Ascending aorta (tissue), 2 donors: ENCODE measurements at regions not wholly inside any gene's neighbourhood (a gene's known extent, or its start where the extent isn't known, plus 50 kb on each side); places are given as distances from the start of the nearest gene placed in this dataset.

ENCODE experiments used
- DNase-seq, 2 donors: peaks; one replicate each; pipeline ENCODE4 v3.0.0-alpha.2; 2019; ENCODE audit warnings: low spot score in 2 of 2
- H3K27ac ChIP-seq, 2 donors: fragments of 200-600 bp; sonication (generic); one replicate each; pipeline ENCODE4 v1.5.1; 2016 to 2017; ENCODE audit warnings: mild to moderate bottlenecking in 1 of 2
- H3K27me3 ChIP-seq: fragments of 200-600 bp; sonication (generic); one replicate; pipeline ENCODE4 v1.5.1; 2017
- H3K36me3 ChIP-seq, 2 donors: fragments of 200-600 bp; sonication (generic); one replicate each; pipeline ENCODE4 v1.5.1; 2016
- H3K4me1 ChIP-seq, 2 donors: fragments of 200-600 bp; sonication (generic); one replicate each; pipeline ENCODE4 v1.5.1; 2016 to 2017; ENCODE audit warnings: mild to moderate bottlenecking in 1 of 2
- H3K4me3 ChIP-seq, 2 donors: fragments of 200-600 bp; sonication (generic); one replicate each; pipeline ENCODE4 v1.5.1; 2016 to 2017; ENCODE audit warnings: mild to moderate bottlenecking in 1 of 2
- H3K9me3 ChIP-seq, 2 donors: fragments of 200-600 bp; sonication (generic); one replicate each; pipeline ENCODE4 v1.5.1; 2016
- CTCF ChIP-seq, 3 experiments: fragments of 200-600 bp in 2 of 3; fragments of 450-650 bp in 1 of 3; sonication (generic) in 2 of 3; IDR thresholded peaks; one replicate each; pipeline ENCODE4 v1.5.1; 2016 to 2019; ENCODE audit warnings: antibody characterized with exemption in 3 of 3, mild to moderate bottlenecking in 1 of 3, moderate library complexity in 1 of 3
- intact Hi-C: fragments of 100-400 bp; cut with DNase I; formaldehyde crosslinking; loops from one replicate; pipeline ENCODE4 v1.15.1; 2023

- no peak for DNase-seq
- Histone ChIP-seq H3K4me3 (no peak overlapping the region), H3K27me3 (no peaks in the 10 kb centered on the region), H3K4me1 (no peaks in the 10 kb centered on the region), H3K9me3 (no peaks in the 10 kb centered on the region), H3K27ac (no peak overlapping the region), H3K36me3 (no peaks in the 10 kb centered on the region)
- TF ChIP-seq CTCF (IDR thresholded peaks at IDR 0.05) = no peak
- intact Hi-C loops = no loop called here
Observed at GRCh38 chr2:147550995-147551731, 293.7 kb upstream of the ACVR2A start.

- no peak for DNase-seq
- H3K9me3 ChIP-seq = no peaks in the 10 kb centered on the region
- no peak overlapping the region for H3K4me3 ChIP-seq
- no peaks in the 10 kb centered on the region for H3K4me1 ChIP-seq
- H3K27ac ChIP-seq = no peak overlapping the region
- intact Hi-C loops = no loop called here
- no peaks in the 10 kb centered on the region for H3K27me3 ChIP-seq
- no peaks in the 10 kb centered on the region for H3K36me3 ChIP-seq
- TF ChIP-seq CTCF (IDR thresholded peaks at IDR 0.05) = no peak
Observed at GRCh38 chr2:147549054-147549453, 295.8 kb upstream of the ACVR2A start.

- TF ChIP-seq CTCF (IDR thresholded peaks at IDR 0.05) = no peak
- Histone ChIP-seq H3K9me3 (no peaks in the 10 kb centered on the region), H3K27me3 (no peaks in the 10 kb centered on the region), H3K4me1 (no peaks in the 10 kb centered on the region), H3K4me3 (no peak overlapping the region), H3K27ac (no peak overlapping the region), H3K36me3 (no peaks in the 10 kb centered on the region)
- DNase-seq = no peak
- intact Hi-C loops = no loop called here
Observed at GRCh38 chr2:147548451-147548850, 296.4 kb upstream of the ACVR2A start.

GRCh38 chr2:147547440-147547839 is 297.4 kb upstream of the ACVR2A start:
- no peaks in the 10 kb centered on the region for H3K9me3 ChIP-seq
- intact Hi-C loops = no loop called here
- H3K4me1 ChIP-seq = no peaks in the 10 kb centered on the region
- no peak for TF ChIP-seq CTCF (IDR thresholded peaks at IDR 0.05)
- H3K36me3 ChIP-seq = no peaks in the 10 kb centered on the region
- H3K4me3 ChIP-seq = no peak overlapping the region
- no peak for DNase-seq
- H3K27ac ChIP-seq = no peak overlapping the region
- no peaks in the 10 kb centered on the region for H3K27me3 ChIP-seq

- DNase-seq = no peak
- intact Hi-C loops = no loop called here
- no peak for TF ChIP-seq CTCF (IDR thresholded peaks at IDR 0.05)
- no peaks in the 10 kb centered on the region for H3K36me3 ChIP-seq
- H3K27ac ChIP-seq = no peak overlapping the region
- H3K9me3 ChIP-seq = no peaks in the 10 kb centered on the region
- H3K4me3 ChIP-seq = no peak overlapping the region
- H3K27me3 ChIP-seq = no peaks in the 10 kb centered on the region
- no peaks in the 10 kb centered on the region for H3K4me1 ChIP-seq
Observed at GRCh38 chr2:147546109-147546508, 298.7 kb upstream of the ACVR2A start.

GRCh38 chr2:147543056-147543455 is 301.8 kb upstream of the ACVR2A start:
- Histone ChIP-seq H3K27ac (no peak overlapping the region), H3K4me1 (no peaks in the 10 kb centered on the region), H3K27me3 (no peaks in the 10 kb centered on the region), H3K9me3 (no peaks in the 10 kb centered on the region), H3K4me3 (no peak overlapping the region), H3K36me3 (no peaks in the 10 kb centered on the region)
- no peak for DNase-seq
- TF ChIP-seq CTCF (IDR thresholded peaks at IDR 0.05) = no peak
- intact Hi-C loops = no loop called here
